Retinal pigment epithelial cell (primary cell): ENCODE measurements at regions not wholly inside any gene's neighbourhood (a gene's known extent, or its start where the extent isn't known, plus 50 kb on each side); places are given as distances from the start of the nearest gene placed in this dataset.

ENCODE experiments used
- DNase-seq: peaks from one replicate; pipeline ENCODE4 v3.0.0-alpha.2; 2010; ENCODE audit warnings: low read depth
- H3K4me3 ChIP-seq: 2 replicates; pipeline ENCODE4 v1.5.1; 2011; ENCODE audit warnings: mild to moderate bottlenecking, low read length, control low read depth, moderate library complexity
- CTCF ChIP-seq: conservative IDR thresholded peaks from 2 replicates; pipeline ENCODE4 v1.5.1; 2011; ENCODE audit warnings: low read depth, low read length, control low read depth, inconsistent platforms

DNA sequence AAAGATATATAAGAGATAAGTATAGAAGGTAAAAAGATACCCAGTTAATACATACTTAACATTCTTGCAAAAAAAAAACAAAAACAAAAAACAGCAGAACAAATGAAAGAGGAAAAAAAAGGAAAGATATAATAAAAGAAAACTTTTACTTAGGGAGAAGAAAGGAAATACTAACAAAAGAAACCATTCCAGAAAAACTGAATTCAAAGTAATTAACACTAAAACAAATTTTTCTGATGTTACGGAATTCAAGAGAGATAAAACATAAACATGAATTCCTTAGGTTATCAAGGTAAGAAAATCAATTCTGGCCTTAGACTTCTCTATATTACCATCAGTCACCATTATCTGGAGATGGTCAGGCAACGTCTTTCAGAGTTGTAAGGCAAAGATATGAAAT is 261.8 kb downstream of the ZEB2 start:
- no peak for TF ChIP-seq CTCF
- no peak for DNase-seq
- H3K4me3 ChIP-seq, result no peak overlapping the region

DNA sequence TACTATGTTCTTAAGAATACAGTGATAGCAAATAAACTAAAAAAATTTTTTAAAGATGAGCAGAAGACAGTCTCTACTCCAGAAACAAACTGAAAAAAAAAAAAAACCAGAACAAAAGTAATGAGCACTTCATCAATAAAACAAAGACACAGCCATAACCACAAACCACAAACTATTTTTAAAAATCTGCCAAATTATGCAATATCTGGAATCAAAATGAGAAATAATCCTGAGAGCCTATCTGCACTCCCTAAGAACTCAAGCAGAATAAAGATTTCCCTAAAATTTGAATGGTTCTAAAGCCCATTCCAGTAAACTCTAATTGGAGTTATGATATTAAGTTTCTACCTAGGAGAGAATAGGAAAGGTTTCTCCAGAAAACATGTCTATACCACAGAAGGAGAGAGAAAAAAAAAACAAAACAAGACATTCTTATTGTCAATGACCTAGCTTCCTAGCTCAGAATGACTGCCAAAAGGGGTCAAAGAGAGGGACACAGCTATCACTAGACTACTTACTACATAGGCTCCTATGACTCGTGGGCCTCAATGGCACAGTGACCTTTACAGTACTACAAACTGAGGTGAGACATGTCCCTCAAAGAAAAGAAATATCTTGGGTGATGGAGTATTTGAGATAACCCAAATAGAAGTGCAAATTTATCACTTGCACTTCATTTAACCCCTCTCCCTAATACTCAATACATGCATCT is 262.8 kb downstream of the ZEB2 start:
- TF ChIP-seq CTCF, result no peak

GRCh38 chr2:144254342-144255235 is 265.3 kb downstream of the ZEB2 start:
- no peak for TF ChIP-seq CTCF
- no peak overlapping the region for H3K4me3 ChIP-seq
- DNase-seq, result no peak

More for the DNA sequence above, 262.8 kb downstream of the ZEB2 start:
- no peak for DNase-seq
- H3K4me3 ChIP-seq, result no peak overlapping the region

- DNase-seq, result no peak
- H3K4me3 ChIP-seq, result no peak overlapping the region
- no peak for TF ChIP-seq CTCF
Measured at GRCh38 chr2:144253743-144254142, 266.2 kb downstream of the ZEB2 start.

GRCh38 chr2:144252694-144253093 is 267.2 kb downstream of the ZEB2 start:
- no peak overlapping the region for H3K4me3 ChIP-seq
- DNase-seq, result no peak
- no peak for TF ChIP-seq CTCF

- no peak for DNase-seq
- no peak for TF ChIP-seq CTCF
- H3K4me3 ChIP-seq, result no peak overlapping the region
Measured at GRCh38 chr2:144249035-144249637, 270.8 kb downstream of the ZEB2 start.
